Naive thymus-derived CD8-positive, alpha-beta T cell (primary cell): ENCODE measurements at regions not wholly inside any gene's neighbourhood (a gene's known extent, or its start where the extent isn't known, plus 50 kb on each side); places are given as distances from the start of the nearest gene placed in this dataset.

Experiments used
- ATAC-seq, 2 donors: fragments of 150-1000 bp; cut with Tn5 transposase in 1 of 2; sonication (Bioruptor Pico), chemical (Tn5 transposase) in 1 of 2; 1 replicate in 1 of 2; 2 replicates in 1 of 2; pipeline ENCODE4 v1.10.0; 2021; ENCODE audit warnings: mild to moderate bottlenecking in 2 of 2, moderate library complexity in 2 of 2
- POLR2A ChIA-PET: fragments of 350-600 bp; sonication (Branson Sonifier 250); formaldehyde crosslinking; loops from one replicate; lab custom pipeline; 2021; ENCODE audit warnings: antibody characterized with exemption; lab: Charles Lee
- DNase-seq, 10 donors: peaks; one replicate each; pipeline versions ENCODE4 v3.0.0 to v3.0.0-alpha.2; 2020 to 2022
- H3K27ac Mint-ChIP-seq, 10 donors: one replicate each; pipeline ENCODE4 v1.8.0; 2020 to 2022; ENCODE audit warnings: mild to moderate bottlenecking in 10 of 10, mixed read lengths in 10 of 10, moderate library complexity in 4 of 10, inconsistent platforms in 1 of 10
- H3K27me3 Mint-ChIP-seq, 5 donors: one replicate each; pipeline ENCODE4 v1.8.0; 2021 to 2022; ENCODE audit warnings: mixed read lengths in 5 of 5
- H3K36me3 Mint-ChIP-seq, 3 donors: one replicate each; pipeline ENCODE4 v1.8.0; 2020 to 2022; ENCODE audit warnings: mixed read lengths in 3 of 3, mild to moderate bottlenecking in 2 of 3, inconsistent platforms in 1 of 3
- H3K4me1 Mint-ChIP-seq, 4 donors: one replicate each; pipeline ENCODE4 v1.8.0; 2021 to 2022; ENCODE audit warnings: mixed read lengths in 4 of 4
- H3K4me3 Mint-ChIP-seq, 10 donors: one replicate each; pipeline ENCODE4 v1.8.0; 2020 to 2022; ENCODE audit warnings: mild to moderate bottlenecking in 10 of 10, mixed read lengths in 10 of 10, moderate library complexity in 6 of 10, inconsistent platforms in 1 of 10
- H3K9me3 Mint-ChIP-seq, 9 donors: one replicate each; pipeline ENCODE4 v1.8.0; 2020 to 2022; ENCODE audit warnings: mixed read lengths in 9 of 9, mild to moderate bottlenecking in 3 of 9, inconsistent platforms in 1 of 9, moderate library complexity in 1 of 9

DNA sequence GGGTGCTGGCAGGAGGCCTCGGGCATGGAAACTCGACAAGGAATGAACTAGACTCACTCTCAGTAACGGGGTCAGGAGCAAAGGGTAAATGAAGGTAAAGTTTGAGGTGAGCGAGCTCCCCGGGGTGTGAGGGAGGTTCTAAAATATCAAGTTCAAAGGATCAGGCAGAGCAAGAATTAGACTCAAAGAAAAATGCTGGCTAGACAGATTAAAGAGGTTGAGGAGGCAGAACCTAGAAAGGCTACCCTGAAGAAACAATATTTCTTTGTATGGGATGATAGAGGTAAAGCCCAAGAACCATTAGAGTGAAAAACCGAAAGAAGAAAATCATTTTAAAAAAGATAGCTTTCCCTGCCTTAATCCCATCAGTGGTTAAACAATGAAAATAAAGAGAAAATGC, 386.7 kb upstream of the MEF2C start:
- Mint-ChIP-seq H3K4me1 (peaks cover 0 to 51% (median 0%) of the 10 kb centered on the region in 4 donors), H3K9me3 (peaks cover 0 to 16% (median 0%) of the 10 kb centered on the region in 9 donors), H3K27ac (peak overlapping the region in 1 of 10 donors; percentile 42), H3K27me3 (peaks cover 0 to 4% (median 0%) of the 10 kb centered on the region in 5 donors), H3K4me3 (peak overlapping the region in 1 of 10 donors; percentile 6), H3K36me3 (no peaks in the 10 kb centered on the region)
- POLR2A ChIA-PET: no interaction called here
- DNase-seq: no peak
- no peak for ATAC-seq

DNA sequence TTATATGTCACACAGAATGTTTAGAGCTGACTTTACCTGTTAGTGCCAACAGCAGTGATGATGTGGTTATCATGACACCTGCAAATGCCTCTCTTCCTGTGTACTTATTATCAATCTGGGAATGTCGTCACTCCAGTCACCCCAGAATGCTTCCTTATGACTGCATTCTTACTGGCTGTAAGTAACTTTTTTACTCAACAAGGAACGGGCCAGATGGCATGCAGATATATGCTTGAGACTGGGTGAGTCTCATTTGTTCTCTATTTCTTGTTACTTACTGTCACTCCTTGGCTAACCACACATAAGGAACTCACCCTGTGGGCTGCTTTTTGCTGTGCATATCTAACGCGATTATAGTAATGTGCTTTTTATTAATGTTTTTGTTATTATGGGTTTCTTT, 385.5 kb upstream of the MEF2C start:
- Mint-ChIP-seq H3K9me3 (peaks cover 0 to 16% (median 0%) of the 10 kb centered on the region in 9 donors), H3K36me3 (no peaks in the 10 kb centered on the region), H3K27ac (peak overlapping the region in 1 of 10 donors; percentile 67), H3K4me1 (peaks cover 0 to 50% (median 0%) of the 10 kb centered on the region in 4 donors), H3K4me3 (peak overlapping the region in 1 of 10 donors; percentile 12), H3K27me3 (peaks cover 0 to 4% (median 0%) of the 10 kb centered on the region in 5 donors)
- peak in 1 of 10 donors; percentile 1 for DNase-seq
- POLR2A ChIA-PET: no interaction called here
- no peak for ATAC-seq

DNA sequence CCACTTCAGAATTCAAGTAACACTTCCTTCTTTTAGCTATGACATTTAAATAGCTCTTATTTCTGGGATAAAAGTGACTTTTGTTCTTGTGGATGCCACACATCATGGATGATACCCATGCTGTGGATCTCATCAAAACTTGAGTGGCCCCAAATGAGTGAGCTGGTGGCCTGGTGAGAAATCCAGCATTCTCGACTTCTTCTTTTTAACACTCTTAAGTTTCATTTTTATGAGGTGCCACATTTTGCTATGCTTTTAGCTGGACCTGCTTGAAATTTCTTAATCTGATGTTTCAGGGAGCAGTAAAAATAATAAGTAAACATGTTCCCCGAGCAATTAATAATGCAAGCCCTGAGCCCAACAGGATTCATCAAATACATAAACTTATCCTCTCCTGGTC, 384.8 kb upstream of the MEF2C start:
- H3K4me1 Mint-ChIP-seq: peaks cover 0 to 50% (median 0%) of the 10 kb centered on the region in 4 donors
- H3K36me3 Mint-ChIP-seq: no peaks in the 10 kb centered on the region
- no peak overlapping the region for H3K4me3 Mint-ChIP-seq
- POLR2A ChIA-PET: no interaction called here
- peak overlapping the region in 2 of 10 donors; percentile 6 to 67 for H3K27ac Mint-ChIP-seq
- ATAC-seq (no peak), DNase-seq (peak in 1 of 10 donors; percentile 2)
- peaks cover 0 to 16% (median 0%) of the 10 kb centered on the region in 9 donors for H3K9me3 Mint-ChIP-seq
- peaks cover 0 to 4% (median 0%) of the 10 kb centered on the region in 5 donors for H3K27me3 Mint-ChIP-seq

DNA sequence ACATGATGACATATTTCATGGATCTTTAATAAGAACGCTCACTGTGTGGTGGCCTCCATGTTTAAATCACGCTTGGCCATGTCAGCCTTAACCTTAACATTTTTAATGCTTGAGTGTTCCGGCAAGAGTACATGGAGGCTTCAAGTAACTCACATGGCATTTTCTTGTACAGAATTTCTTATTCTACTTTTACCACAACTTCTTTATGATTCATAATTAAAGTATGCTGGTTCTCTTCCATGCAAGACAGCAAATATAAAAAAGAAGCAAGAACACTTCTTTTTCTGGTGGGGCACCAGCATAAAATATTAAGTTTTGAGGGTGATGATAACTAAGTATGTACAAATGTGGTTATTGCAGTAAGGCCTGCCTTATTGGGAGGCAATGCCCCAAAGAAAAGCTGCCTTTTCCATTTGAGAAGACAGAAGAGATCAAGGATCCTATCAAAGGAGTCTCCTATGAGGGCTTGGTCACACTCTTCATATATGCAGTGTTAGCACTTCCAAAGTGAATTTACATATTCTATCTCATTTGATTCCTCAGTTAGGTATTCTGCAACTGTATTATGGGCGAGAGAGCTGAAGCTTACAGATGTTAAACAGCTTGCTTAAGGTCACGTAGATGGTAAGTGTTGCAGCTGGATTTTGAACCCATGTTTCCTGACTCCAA, 382.7 kb upstream of the MEF2C start:
- ATAC-seq: no peak

DNA sequence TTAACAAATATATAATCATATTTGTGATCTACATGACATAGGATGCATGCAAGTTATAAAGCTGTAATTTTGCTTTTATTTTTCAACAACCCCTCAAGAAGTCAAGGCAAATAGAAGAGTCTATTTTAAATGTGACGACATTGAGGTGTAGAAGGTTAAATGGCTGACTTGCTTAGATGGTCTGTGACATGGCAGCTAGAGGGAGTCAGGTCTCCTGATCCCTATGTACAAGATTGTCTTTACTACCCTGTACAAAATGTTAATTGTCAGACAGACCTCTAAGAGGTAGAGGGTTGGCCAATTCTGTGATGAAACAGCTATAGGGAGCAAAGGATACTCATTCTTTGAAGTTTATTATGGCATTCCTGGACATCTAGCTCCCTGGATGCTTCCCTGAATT, 380.9 kb upstream of the MEF2C start:
- Mint-ChIP-seq H3K27ac (no peak overlapping the region), H3K36me3 (no peaks in the 10 kb centered on the region), H3K4me3 (no peak overlapping the region), H3K4me1 (peaks cover 0 to 25% (median 0%) of the 10 kb centered on the region in 4 donors), H3K9me3 (peaks cover 0 to 7% (median 0%) of the 10 kb centered on the region in 9 donors), H3K27me3 (peaks cover 0 to 4% (median 0%) of the 10 kb centered on the region in 5 donors)
- ATAC-seq: no peak
- DNase-seq: no peak
- POLR2A ChIA-PET: no interaction called here

More for the DNA sequence above, 382.7 kb upstream of the MEF2C start:
- DNase-seq: no peak
- no peak overlapping the region for H3K4me3 Mint-ChIP-seq
- no peaks in the 10 kb centered on the region for H3K36me3 Mint-ChIP-seq
- H3K4me1 Mint-ChIP-seq: peaks cover 0 to 31% (median 0%) of the 10 kb centered on the region in 4 donors
- POLR2A ChIA-PET: no interaction called here
- peaks cover 0 to 16% (median 0%) of the 10 kb centered on the region in 9 donors for H3K9me3 Mint-ChIP-seq
- peaks cover 0 to 8% (median 0%) of the 10 kb centered on the region in 5 donors for H3K27me3 Mint-ChIP-seq
- no peak overlapping the region for H3K27ac Mint-ChIP-seq

GRCh38 chr5:89262030-89262429, 379.0 kb upstream of the MEF2C start:
- Mint-ChIP-seq H3K9me3 (peaks cover 0 to 7% (median 0%) of the 10 kb centered on the region in 9 donors), H3K36me3 (no peaks in the 10 kb centered on the region), H3K27ac (no peak overlapping the region), H3K27me3 (peaks cover 0 to 4% (median 0%) of the 10 kb centered on the region in 5 donors), H3K4me1 (peaks cover 0 to 7% (median 0%) of the 10 kb centered on the region in 4 donors), H3K4me3 (no peak overlapping the region)
- ATAC-seq (no peak), DNase-seq (no peak)
- POLR2A ChIA-PET: no interaction called here

- POLR2A ChIA-PET: no interaction called here
- no peaks in the 10 kb centered on the region for H3K36me3 Mint-ChIP-seq
- H3K4me1 Mint-ChIP-seq: peaks cover 0 to 5% (median 0%) of the 10 kb centered on the region in 4 donors
- peaks cover 0 to 4% (median 0%) of the 10 kb centered on the region in 5 donors for H3K27me3 Mint-ChIP-seq
- no peak overlapping the region for H3K4me3 Mint-ChIP-seq
- peaks cover 0 to 2% (median 0%) of the 10 kb centered on the region in 9 donors for H3K9me3 Mint-ChIP-seq
- DNase-seq: no peak
- no peak for ATAC-seq
- no peak overlapping the region for H3K27ac Mint-ChIP-seq
These were observed 377.3 kb upstream of the MEF2C start for GRCh38 chr5:89260254-89260653.

- H3K4me3 Mint-ChIP-seq: no peak overlapping the region
These were observed 373.0 kb upstream of the MEF2C start for GRCh38 chr5:89255845-89256463.

DNA sequence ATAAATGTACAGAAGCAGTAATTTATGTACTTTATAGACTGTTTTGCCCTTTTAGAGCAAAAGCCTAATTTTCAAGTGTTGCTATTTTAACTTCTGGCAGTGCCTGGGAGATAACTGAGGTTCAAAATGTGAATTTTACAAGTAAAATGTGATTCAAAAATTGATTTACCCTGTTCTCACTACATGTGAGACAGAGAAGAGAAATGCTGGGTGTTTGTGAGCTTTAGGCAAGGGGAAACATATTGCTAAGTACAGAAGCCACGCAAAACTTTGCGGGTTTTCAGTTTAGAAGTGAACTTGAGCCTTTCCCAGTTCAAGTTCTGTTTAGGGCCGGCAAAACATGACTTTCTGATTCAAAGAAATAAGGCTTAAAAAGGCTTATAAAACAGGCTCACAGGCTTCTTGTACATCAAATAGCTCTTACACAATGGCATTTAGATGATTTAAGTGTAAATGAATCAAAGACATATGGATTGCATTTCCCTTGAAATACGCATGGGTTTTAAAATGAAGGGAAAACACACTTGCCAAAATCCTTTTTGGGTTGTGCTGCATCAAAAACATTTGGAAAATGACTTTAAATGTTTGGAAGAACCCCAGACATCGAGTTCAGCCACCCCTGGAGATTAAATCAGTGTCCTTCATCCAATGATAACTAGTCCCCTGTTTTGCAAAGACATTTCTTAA, 370.8 kb upstream of the MEF2C start:
- H3K27me3 Mint-ChIP-seq: peaks cover 0 to 13% (median 0%) of the 10 kb centered on the region in 5 donors
- no peak overlapping the region for H3K27ac Mint-ChIP-seq
- H3K36me3 Mint-ChIP-seq: no peaks in the 10 kb centered on the region
- DNase-seq (no peak), ATAC-seq (no peak)
- H3K9me3 Mint-ChIP-seq: peaks cover 0 to 6% (median 0%) of the 10 kb centered on the region in 9 donors
- H3K4me1 Mint-ChIP-seq: no peaks in the 10 kb centered on the region
- POLR2A ChIA-PET: no interaction called here
- no peak overlapping the region for H3K4me3 Mint-ChIP-seq

More at GRCh38 chr5:89255845-89256463, 373.0 kb upstream of the MEF2C start:
- DNase-seq: no peak
- peaks cover 0 to under 1% (median 0%) of the 10 kb centered on the region in 5 donors for H3K27me3 Mint-ChIP-seq
- POLR2A ChIA-PET: no interaction called here
- peaks cover 0 to 5% (median 0%) of the 10 kb centered on the region in 4 donors for H3K4me1 Mint-ChIP-seq
- no peaks in the 10 kb centered on the region for H3K36me3 Mint-ChIP-seq
- H3K27ac Mint-ChIP-seq: peak overlapping the region in 1 of 10 donors; percentile 13
- ATAC-seq: no peak
- H3K9me3 Mint-ChIP-seq: peaks cover 0 to 4% (median 0%) of the 10 kb centered on the region in 9 donors

DNA sequence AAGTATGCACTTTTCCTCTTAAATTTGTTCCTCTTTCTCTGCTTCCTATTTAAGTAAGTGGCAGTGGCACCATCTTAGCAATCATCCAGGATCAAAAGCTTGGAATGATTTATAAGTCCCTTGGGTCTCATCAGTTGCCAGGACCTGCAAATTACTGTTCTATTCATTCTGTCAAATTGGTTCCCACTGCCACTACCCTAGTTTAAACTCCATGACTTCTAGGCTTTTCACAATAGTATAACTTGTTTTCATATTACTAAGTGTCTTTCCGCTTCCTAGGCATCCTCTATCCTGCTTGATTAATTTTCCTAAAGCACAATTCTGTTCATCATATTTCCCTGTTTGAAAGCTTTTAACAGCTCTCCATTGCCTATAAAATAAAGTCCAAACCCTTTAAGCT, 363.9 kb upstream of the MEF2C start:
- H3K4me3 Mint-ChIP-seq: no peak overlapping the region
- H3K4me1 Mint-ChIP-seq: peaks cover 0 to 6% (median 0%) of the 10 kb centered on the region in 4 donors
- H3K27ac Mint-ChIP-seq: no peak overlapping the region
- ATAC-seq (no peak), DNase-seq (no peak)
- H3K9me3 Mint-ChIP-seq: peaks cover 0 to 10% (median 0%) of the 10 kb centered on the region in 9 donors
- no peaks in the 10 kb centered on the region for H3K36me3 Mint-ChIP-seq
- POLR2A ChIA-PET: no interaction called here
- H3K27me3 Mint-ChIP-seq: peaks cover 0 to 13% (median 0%) of the 10 kb centered on the region in 5 donors

GRCh38 chr5:89246252-89246651, 363.3 kb upstream of the MEF2C start:
- peaks cover 0 to 13% (median 0%) of the 10 kb centered on the region in 5 donors for H3K27me3 Mint-ChIP-seq
- no peaks in the 10 kb centered on the region for H3K36me3 Mint-ChIP-seq
- ATAC-seq: no peak
- H3K4me1 Mint-ChIP-seq: peaks cover 0 to 6% (median 0%) of the 10 kb centered on the region in 4 donors
- DNase-seq: no peak
- POLR2A ChIA-PET: no interaction called here
- H3K9me3 Mint-ChIP-seq: peaks cover 0 to 10% (median 0%) of the 10 kb centered on the region in 9 donors
- H3K4me3 Mint-ChIP-seq: no peak overlapping the region
- H3K27ac Mint-ChIP-seq: no peak overlapping the region

DNA sequence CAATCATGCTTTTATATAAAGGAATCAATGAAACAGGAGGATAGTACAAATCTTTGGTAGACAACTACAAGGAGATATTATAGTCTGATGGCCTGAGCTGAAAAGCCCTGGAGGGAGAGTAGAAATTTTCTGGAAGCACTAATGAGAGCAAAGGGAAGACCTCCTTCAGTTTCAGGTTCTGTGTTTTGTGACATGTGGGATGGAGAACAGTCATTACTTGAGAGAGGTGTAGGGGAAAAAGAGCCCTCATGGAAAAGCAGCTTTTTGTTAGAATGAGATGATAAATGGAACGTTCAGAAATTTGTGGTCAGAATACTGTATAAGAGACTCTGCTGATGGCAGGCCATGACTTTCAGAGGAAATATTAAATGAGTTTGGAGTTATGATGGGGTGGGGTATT, 360.6 kb upstream of the MEF2C start:
- Mint-ChIP-seq H3K27me3 (no peaks in the 10 kb centered on the region), H3K4me3 (no peak overlapping the region), H3K9me3 (peaks cover 0 to 4% (median 0%) of the 10 kb centered on the region in 9 donors), H3K27ac (no peak overlapping the region), H3K4me1 (peaks cover 0 to 6% (median 0%) of the 10 kb centered on the region in 4 donors), H3K36me3 (no peaks in the 10 kb centered on the region)
- DNase-seq (no peak), ATAC-seq (no peak)
- POLR2A ChIA-PET: no interaction called here
